Upper lobe of left lung (tissue), 6 donors: ENCODE measurements at regions not wholly inside any gene's neighbourhood (a gene's known extent, or its start where the extent isn't known, plus 50 kb on each side); places are given as distances from the start of the nearest gene placed in this dataset.
A peak's percentile ranks its signal among the peaks of the same experiment; 100 is the strongest.

Experiments
- ATAC-seq, 2 donors: fragments of 200-7000 bp; cut with Tn5 transposase; one replicate each; pipeline ENCODE4 v1.9.1; 2022; ENCODE audit warnings: mild to moderate bottlenecking in 2 of 2, moderate library complexity in 2 of 2; ENCODE audit not compliant: low FRiP score in 2 of 2
- DNase-seq, 2 donors: peaks; one replicate each; pipeline ENCODE4 v3.0.0-alpha.2; 2019 to 2020
- H3K27ac ChIP-seq, 4 donors: fragments of 200-600 bp; sonication (generic); one replicate each; pipeline ENCODE4 v1.5.1; 2016 to 2019
- H3K27me3 ChIP-seq, 4 donors: fragments of 200-600 bp; sonication (generic); one replicate each; pipeline ENCODE4 v1.5.1; 2017 to 2019
- H3K36me3 ChIP-seq, 4 donors: fragments of 200-600 bp; sonication (generic); one replicate each; pipeline ENCODE4 v1.5.1; 2016 to 2019
- H3K4me1 ChIP-seq, 4 donors: fragments of 200-600 bp; sonication (generic); one replicate each; pipeline ENCODE4 v1.5.1; 2018 to 2019
- H3K4me3 ChIP-seq, 4 donors: fragments of 200-600 bp; sonication (generic); one replicate each; pipeline ENCODE4 v1.5.1; 2017 to 2019; ENCODE audit warnings: mild to moderate bottlenecking in 2 of 4, moderate library complexity in 1 of 4
- H3K9me3 ChIP-seq, 4 donors: fragments of 200-600 bp; sonication (generic); one replicate each; pipeline ENCODE4 v1.5.1; 2018 to 2019
- CTCF ChIP-seq, 6 experiments: fragments of 450-650 bp in 4 of 6; fragments of 200-600 bp in 2 of 6; sonication (generic) in 2 of 6; IDR thresholded peaks; one replicate each; pipeline ENCODE4 v1.5.1; 2016 to 2019; ENCODE audit warnings: antibody characterized with exemption in 6 of 6
- EP300 ChIP-seq, 4 donors: sonication (generic); formaldehyde crosslinking; IDR thresholded peaks; one replicate each; pipeline ENCODE4 v1.5.1; 2017; ENCODE audit warnings: antibody characterized with exemption in 4 of 4, control low read depth in 2 of 4
- POLR2A ChIP-seq, 4 donors: fragments of 450-650 bp; IDR thresholded peaks; one replicate each; pipeline ENCODE4 v1.5.1; 2016 to 2017; ENCODE audit warnings: antibody characterized with exemption in 4 of 4, mild to moderate bottlenecking in 2 of 4
- POLR2AphosphoS5 ChIP-seq, 2 donors: sonication (generic); formaldehyde crosslinking; IDR thresholded peaks; one replicate each; pipeline ENCODE4 v1.5.1; 2017; ENCODE audit warnings: antibody characterized with exemption in 2 of 2
- WGBS, 2 donors: methylation state at CpG; one replicate each; pipeline ENCODE4 v1.1.5; 2017 to 2018; 5-methylcytosine and 5-hydroxymethylcytosine counted together
- donor health status: DM: no; HTN: no; CAD: no; lungs with moderate emphysema.
- donor health status: DM: no; HTN: yes; CAD: no; lungs with severe emphysema.

GRCh38 chrX:139125916-139126315 is 404.6 kb upstream of the F9 start:
- DNase-seq (no peak), ATAC-seq (no peak)
- no peak overlapping the region for H3K4me3 ChIP-seq
- no peaks in the 10 kb centered on the region for H3K4me1 ChIP-seq
- no peaks in the 10 kb centered on the region for H3K36me3 ChIP-seq
- TF ChIP-seq POLR2AphosphoS5 (IDR thresholded peaks at IDR 0.05) (no peak), POLR2A (IDR thresholded peaks at IDR 0.05) (no peak), CTCF (IDR thresholded peaks at IDR 0.05) (no peak), EP300 (IDR thresholded peaks at IDR 0.05) (no peak)
- no peaks in the 10 kb centered on the region for H3K27me3 ChIP-seq
- 69 to 71% methylated on average over 3 of the region's 3 CpGs for WGBS, 2 donors
- H3K27ac ChIP-seq, result no peak overlapping the region
- no peaks in the 10 kb centered on the region for H3K9me3 ChIP-seq

- Histone ChIP-seq H3K27me3 (no peaks in the 10 kb centered on the region), H3K9me3 (no peaks in the 10 kb centered on the region), H3K27ac (no peak overlapping the region), H3K36me3 (no peaks in the 10 kb centered on the region), H3K4me1 (no peaks in the 10 kb centered on the region), H3K4me3 (no peak overlapping the region)
- ATAC-seq (no peak), DNase-seq (no peak)
- 70 to 91% methylated on average over 4 of the region's 4 CpGs for WGBS, 2 donors
- TF ChIP-seq POLR2A (IDR thresholded peaks at IDR 0.05) (no peak), POLR2AphosphoS5 (IDR thresholded peaks at IDR 0.05) (no peak), CTCF (IDR thresholded peaks at IDR 0.05) (no peak), EP300 (IDR thresholded peaks at IDR 0.05) (no peak)
These were observed 408.8 kb upstream of the F9 start for GRCh38 chrX:139121616-139122286.

GRCh38 chrX:139120760-139121159 is 409.2 kb upstream of the FGF13 start:
- Histone ChIP-seq H3K4me1 (no peaks in the 10 kb centered on the region), H3K4me3 (no peak overlapping the region), H3K27me3 (no peaks in the 10 kb centered on the region), H3K27ac (no peak overlapping the region), H3K9me3 (no peaks in the 10 kb centered on the region), H3K36me3 (no peaks in the 10 kb centered on the region)
- 86 to 90% methylated on average over 4 to 5 of the region's 5 CpGs for WGBS, 2 donors
- ATAC-seq, result no peak
- DNase-seq, result no peak
- TF ChIP-seq CTCF (IDR thresholded peaks at IDR 0.05) (no peak), POLR2A (IDR thresholded peaks at IDR 0.05) (no peak), POLR2AphosphoS5 (IDR thresholded peaks at IDR 0.05) (no peak), EP300 (IDR thresholded peaks at IDR 0.05) (no peak)

GRCh38 chrX:139113708-139114107 is 402.2 kb upstream of the FGF13 start:
- Histone ChIP-seq H3K4me1 (no peaks in the 10 kb centered on the region), H3K36me3 (no peaks in the 10 kb centered on the region), H3K9me3 (no peaks in the 10 kb centered on the region), H3K27me3 (no peaks in the 10 kb centered on the region), H3K4me3 (no peak overlapping the region), H3K27ac (no peak overlapping the region)
- ATAC-seq (no peak), DNase-seq (peak in 1 of 2 donors; percentile 24)
- WGBS, 2 donors, result 67 to 76% methylated on average over 6 of the region's 6 CpGs
- TF ChIP-seq POLR2A (IDR thresholded peaks at IDR 0.05), result no peak
- TF ChIP-seq CTCF (IDR thresholded peaks at IDR 0.05), result no peak
- no peak for TF ChIP-seq POLR2AphosphoS5 (IDR thresholded peaks at IDR 0.05)
- TF ChIP-seq EP300 (IDR thresholded peaks at IDR 0.05), result no peak

- Histone ChIP-seq H3K36me3 (no peaks in the 10 kb centered on the region), H3K4me3 (no peak overlapping the region), H3K9me3 (no peaks in the 10 kb centered on the region), H3K4me1 (no peaks in the 10 kb centered on the region), H3K27ac (no peak overlapping the region), H3K27me3 (no peaks in the 10 kb centered on the region)
- TF ChIP-seq CTCF (IDR thresholded peaks at IDR 0.05), result no peak
- TF ChIP-seq POLR2AphosphoS5 (IDR thresholded peaks at IDR 0.05), result no peak
- no peak for TF ChIP-seq EP300 (IDR thresholded peaks at IDR 0.05)
- TF ChIP-seq POLR2A (IDR thresholded peaks at IDR 0.05), result no peak
- 63 to 72% methylated on average over 1 to 2 of the region's 2 CpGs for WGBS, 2 donors
- ATAC-seq (no peak), DNase-seq (no peak)
These were observed 400.9 kb upstream of the FGF13 start for GRCh38 chrX:139112432-139112831.
